Brain microvascular endothelial cell (primary cell): ENCODE measurements at regions not wholly inside any gene's neighbourhood (a gene's known extent, or its start where the extent isn't known, plus 50 kb on each side); places are given as distances from the start of the nearest gene placed in this dataset.

ENCODE experiments used
- DNase-seq: peaks from one replicate; pipeline ENCODE4 v3.0.0-alpha.2; 2020
- H3K27ac ChIP-seq: fragments of 250-450 bp; sonication (Bioruptor Pico); 2 replicates; pipeline ENCODE4 v1.5.1; 2020; ENCODE audit warnings: mild to moderate bottlenecking, moderate library complexity
- H3K27me3 ChIP-seq: fragments of 250-450 bp; sonication (Bioruptor Pico); replicated peaks from 2 replicates; pipeline ENCODE4 v1.5.1; 2020; ENCODE audit warnings: mild to moderate bottlenecking
- H3K36me3 ChIP-seq: fragments of 250-450 bp; sonication (Bioruptor Pico); replicated peaks from 2 replicates; pipeline ENCODE4 v1.5.1; 2020; ENCODE audit warnings: mild to moderate bottlenecking
- H3K4me3 ChIP-seq: 2 replicates; pipeline ENCODE4 v1.5.1; 2011; ENCODE audit warnings: low read depth, mild to moderate bottlenecking, control low read depth, low read length, moderate library complexity
- in situ Hi-C: cut with HindIII; loops from 2 replicates; pipeline ENCODE4 v1.10.0; 2017; ENCODE audit warnings: low sequenced_read_pairs, low pct_ligation_motif_present
- TF ChIP-seq, protein P1 (sequence below): IDR thresholded peaks from 2 replicates; pipeline ENCODE4 v1.5.1; 2011; ENCODE audit warnings: low read depth, mild to moderate bottlenecking, moderate library complexity, low read length, control low read depth, inconsistent platforms; ENCODE audit errors: missing control alignments

DNA sequence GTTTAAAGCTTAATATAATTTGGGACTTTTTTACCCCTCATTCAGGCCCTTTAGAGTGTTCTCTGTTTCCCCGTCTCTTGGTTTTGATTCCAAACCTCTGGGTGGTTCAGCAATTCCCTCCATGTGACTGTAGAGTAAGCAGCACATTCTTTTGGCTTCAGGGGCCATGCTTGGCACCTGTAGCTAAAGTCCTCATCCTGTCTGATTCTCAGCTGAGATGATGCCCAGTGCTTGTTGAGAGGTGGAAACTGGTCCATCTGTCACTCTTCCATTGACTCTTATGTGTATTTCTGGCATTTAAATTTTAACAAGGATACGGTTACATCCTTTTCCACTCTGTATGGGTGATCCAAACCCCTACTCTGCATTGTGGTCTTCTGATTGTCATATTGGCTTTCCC, 127.1 kb downstream of the DIO2 start:
- no peaks in the 10 kb centered on the region for H3K36me3 ChIP-seq
- H3K27me3 ChIP-seq = no peaks in the 10 kb centered on the region
- in situ Hi-C loops = no loop called here
- no peak overlapping the region for H3K4me3 ChIP-seq
- TF ChIP-seq, protein P1, sequence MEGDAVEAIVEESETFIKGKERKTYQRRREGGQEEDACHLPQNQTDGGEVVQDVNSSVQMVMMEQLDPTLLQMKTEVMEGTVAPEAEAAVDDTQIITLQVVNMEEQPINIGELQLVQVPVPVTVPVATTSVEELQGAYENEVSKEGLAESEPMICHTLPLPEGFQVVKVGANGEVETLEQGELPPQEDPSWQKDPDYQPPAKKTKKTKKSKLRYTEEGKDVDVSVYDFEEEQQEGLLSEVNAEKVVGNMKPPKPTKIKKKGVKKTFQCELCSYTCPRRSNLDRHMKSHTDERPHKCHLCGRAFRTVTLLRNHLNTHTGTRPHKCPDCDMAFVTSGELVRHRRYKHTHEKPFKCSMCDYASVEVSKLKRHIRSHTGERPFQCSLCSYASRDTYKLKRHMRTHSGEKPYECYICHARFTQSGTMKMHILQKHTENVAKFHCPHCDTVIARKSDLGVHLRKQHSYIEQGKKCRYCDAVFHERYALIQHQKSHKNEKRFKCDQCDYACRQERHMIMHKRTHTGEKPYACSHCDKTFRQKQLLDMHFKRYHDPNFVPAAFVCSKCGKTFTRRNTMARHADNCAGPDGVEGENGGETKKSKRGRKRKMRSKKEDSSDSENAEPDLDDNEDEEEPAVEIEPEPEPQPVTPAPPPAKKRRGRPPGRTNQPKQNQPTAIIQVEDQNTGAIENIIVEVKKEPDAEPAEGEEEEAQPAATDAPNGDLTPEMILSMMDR = no peak
- DNase-seq = no peak
- no peak overlapping the region for H3K27ac ChIP-seq

DNA sequence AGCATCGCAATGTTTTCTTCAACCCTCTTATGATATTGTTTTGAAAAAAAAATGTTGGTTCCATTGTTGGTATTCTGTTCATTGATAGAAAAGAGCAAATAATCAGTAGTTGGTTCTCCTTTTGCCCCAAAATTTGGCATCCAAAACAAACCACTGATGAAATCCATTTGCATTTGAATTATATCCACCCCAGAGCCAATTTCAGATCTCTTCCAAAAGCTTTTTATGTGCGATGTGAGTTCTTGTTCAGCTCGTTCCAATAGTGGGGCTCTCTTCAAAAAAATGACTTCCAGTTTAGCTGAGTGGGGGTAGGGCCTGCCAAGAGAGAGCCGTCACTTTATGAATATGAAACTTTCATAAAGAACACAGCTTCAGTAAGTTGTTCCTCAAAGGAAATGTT, 130.7 kb downstream of the DIO2 start:
- H3K27ac ChIP-seq = no peak overlapping the region
- TF ChIP-seq, protein P1 = no peak
- DNase-seq = no peak
- H3K4me3 ChIP-seq = no peak overlapping the region
- no peaks in the 10 kb centered on the region for H3K27me3 ChIP-seq
- no peaks in the 10 kb centered on the region for H3K36me3 ChIP-seq
- in situ Hi-C loops = no loop called here

DNA sequence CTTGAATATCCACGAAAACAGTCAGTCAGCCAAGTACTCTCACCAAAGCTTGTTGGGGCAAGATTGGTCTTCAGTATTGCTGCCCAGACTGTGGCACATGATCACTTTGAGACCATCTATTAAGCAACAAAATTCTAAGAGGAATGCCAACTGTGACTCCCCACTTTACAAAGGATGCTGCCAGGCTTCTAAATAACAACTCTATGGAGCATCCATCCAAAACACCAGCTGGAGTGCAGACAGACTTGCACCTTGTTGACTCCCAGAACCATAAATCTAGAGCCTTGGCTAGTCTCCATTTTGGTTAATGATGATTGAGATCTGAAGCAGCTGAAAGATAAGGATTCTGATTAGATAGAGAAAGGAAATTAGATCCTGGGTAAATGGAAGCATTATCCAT, 132.8 kb downstream of the DIO2 start:
- DNase-seq = no peak
- no peak overlapping the region for H3K4me3 ChIP-seq
- TF ChIP-seq, protein P1 = no peak
- no peaks in the 10 kb centered on the region for H3K27me3 ChIP-seq
- in situ Hi-C loops = no loop called here
- H3K36me3 ChIP-seq = no peaks in the 10 kb centered on the region
- no peak overlapping the region for H3K27ac ChIP-seq

DNA sequence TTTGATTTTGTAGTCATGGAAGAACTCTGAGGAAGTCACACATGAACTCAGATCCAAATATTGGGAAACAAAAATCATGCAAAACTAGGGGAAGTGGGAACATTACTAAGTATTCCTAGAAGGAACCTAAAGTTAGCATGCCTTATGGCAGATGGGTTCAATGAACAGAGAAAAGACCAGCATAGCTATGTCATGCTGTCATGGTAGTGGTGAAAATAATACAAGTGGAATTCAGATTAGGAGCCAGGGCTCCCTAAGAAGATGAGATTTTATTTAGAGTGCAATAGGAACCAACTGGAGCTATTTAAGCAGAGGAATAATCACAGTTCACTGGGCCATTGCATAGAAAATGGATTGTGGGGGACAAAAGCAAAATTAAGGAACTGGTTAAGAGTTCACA, 134.0 kb downstream of the DIO2 start:
- TF ChIP-seq, protein P1 = no peak
- H3K27me3 ChIP-seq = no peaks in the 10 kb centered on the region
- in situ Hi-C loops = no loop called here
- H3K4me3 ChIP-seq = no peak overlapping the region
- no peak overlapping the region for H3K27ac ChIP-seq
- peak; percentile 12 for DNase-seq
- H3K36me3 ChIP-seq = no peaks in the 10 kb centered on the region

DNA sequence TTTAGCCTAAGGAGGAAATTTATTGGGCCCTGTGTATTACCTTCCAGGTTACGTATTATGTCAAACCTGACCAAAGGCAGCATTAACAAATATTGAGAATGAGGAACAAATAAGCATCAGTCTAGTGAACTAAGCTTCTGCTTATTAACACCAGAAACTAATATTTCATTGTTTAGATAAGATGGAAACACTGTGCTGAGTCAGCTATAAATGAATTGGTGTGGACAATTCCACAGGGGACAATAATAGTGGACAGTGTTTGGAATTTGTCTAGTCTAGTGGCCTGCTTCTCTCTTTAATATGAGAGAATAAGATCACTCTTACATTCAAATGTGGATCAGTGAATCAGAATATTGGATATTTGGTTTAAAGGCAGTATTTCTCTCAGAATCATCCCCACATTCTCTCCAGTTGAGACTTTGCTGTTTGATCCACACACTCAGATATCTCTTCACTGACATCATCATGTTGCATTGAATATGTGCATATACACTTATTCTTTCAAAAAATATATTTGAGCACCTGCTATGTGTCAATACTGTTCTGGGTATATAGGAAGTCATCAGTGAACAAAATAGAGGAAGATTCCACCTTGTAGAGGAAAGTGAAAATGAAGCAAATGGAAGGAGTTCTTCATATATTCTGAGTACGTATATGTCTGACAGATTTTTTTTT, 136.3 kb downstream of the DIO2 start:
- H3K36me3 ChIP-seq = no peaks in the 10 kb centered on the region
- in situ Hi-C loops = no loop called here
- no peak overlapping the region for H3K4me3 ChIP-seq
- TF ChIP-seq, protein P1 = no peak
- no peaks in the 10 kb centered on the region for H3K27me3 ChIP-seq
- H3K27ac ChIP-seq = no peak overlapping the region
- DNase-seq = no peak

DNA sequence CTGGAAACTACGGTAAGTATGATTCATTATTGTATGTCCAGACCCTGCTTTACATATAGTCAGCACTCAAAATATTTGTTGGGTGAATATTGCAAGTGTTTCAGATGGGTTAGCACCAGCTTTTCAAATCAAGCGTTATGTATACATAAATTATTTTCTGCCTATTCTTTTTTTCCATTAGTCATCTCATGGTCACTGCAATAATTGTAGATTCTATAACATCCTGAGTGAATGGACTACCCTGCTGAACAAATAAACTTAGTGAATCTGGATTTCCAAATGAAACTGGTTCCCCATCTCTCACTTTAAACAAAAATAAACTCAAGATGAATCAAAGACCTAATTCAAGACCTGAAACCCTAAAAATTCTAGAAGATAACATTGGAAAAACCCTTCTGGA, 152.3 kb downstream of the DIO2 start:
- Histone ChIP-seq H3K4me3 (no peak overlapping the region), H3K27me3 (no peaks in the 10 kb centered on the region), H3K36me3 (no peaks in the 10 kb centered on the region), H3K27ac (no peak overlapping the region)
- DNase-seq = no peak
- in situ Hi-C loops = no loop called here
- TF ChIP-seq, protein P1 = no peak
